22Rv1 (cell line): ENCODE measurements at regions not wholly inside any gene's neighbourhood (a gene's known extent, or its start where the extent isn't known, plus 50 kb on each side); places are given as distances from the start of the nearest gene placed in this dataset.

Experiments used
- CTCF ChIP-seq: fragments of 450-650 bp; IDR thresholded peaks from 2 replicates; pipeline ENCODE4 v1.5.1; 2017; ENCODE audit warnings: mild to moderate bottlenecking
- ZFX ChIP-seq: fragments of 450-650 bp; IDR thresholded peaks from 2 replicates; pipeline ENCODE4 v1.6.1; 2017; ENCODE audit warnings: antibody characterized with exemption, borderline replicate concordance

GRCh38 chr4:120304801-120305200 lies 238.2 kb upstream of the MAD2L1 start:
- TF ChIP-seq CTCF (no peak), ZFX (no peak)
